ENCODE measurements at regions not wholly inside any gene's neighbourhood (a gene's known extent, or its start where the extent isn't known, plus 50 kb on each side); places are given as distances from the start of the nearest gene placed in this dataset.
"Not testable (repeated sequence)": the region's sequence is repeated elsewhere in the genome, so short reads cannot be mapped to it uniquely, and the experiment has no call there.

GRCh38 chr7:83716923-83717322 is 68.0 kb upstream of the SEMA3E start:
- not testable (repeated sequence) for DNase-seq

GRCh38 chr7:83708531-83708930 is 59.6 kb upstream of the SEMA3E start:
- DNase-seq, result no peak

- no peak for DNase-seq
These were observed 55.6 kb upstream of the SEMA3E start for GRCh38 chr7:83704564-83704963.

- no peak for DNase-seq
These were observed 53.5 kb upstream of the SEMA3E start for GRCh38 chr7:83702446-83702845.

- no peak for DNase-seq
These were observed 52.8 kb upstream of the SEMA3E start for GRCh38 chr7:83701736-83702135.
